ENCODE measurements at regions not wholly inside any gene's neighbourhood (a gene's known extent, or its start where the extent isn't known, plus 50 kb on each side); places are given as distances from the start of the nearest gene placed in this dataset.

- no peak for TF ChIP-seq CTCF (IDR thresholded peaks at IDR 0.05)
- no peak for ATAC-seq
- Histone ChIP-seq H3K27ac (no peak overlapping the region), H3K36me3 (no peaks in the 10 kb centered on the region), H3K4me3 (no peak overlapping the region), H3K4me1 (no peaks in the 10 kb centered on the region), H3K27me3 (ENCODE audit: low read depth) (no peaks in the 10 kb centered on the region), H3K9me3 (no peaks in the 10 kb centered on the region)
- DNase-seq = no peak
- intact Hi-C loops (cut with DNase I) = no loop called here
Observed at GRCh38 chr3:116940719-116941118, 231.1 kb downstream of the TUSC7 start.

GRCh38 chr3:116946376-116946775 is 236.8 kb downstream of the TUSC7 start:
- intact Hi-C loops (cut with DNase I) = no loop called here
- DNase-seq = no peak
- H3K27ac ChIP-seq = no peak overlapping the region
- ATAC-seq = no peak
- no peak for TF ChIP-seq CTCF (IDR thresholded peaks at IDR 0.05)
- no peaks in the 10 kb centered on the region for H3K36me3 ChIP-seq
- no peaks in the 10 kb centered on the region for H3K4me1 ChIP-seq
- H3K4me3 ChIP-seq = no peak overlapping the region
- H3K27me3 ChIP-seq (ENCODE audit: low read depth) = no peaks in the 10 kb centered on the region
- H3K9me3 ChIP-seq = no peaks in the 10 kb centered on the region

- H3K4me1 ChIP-seq = no peaks in the 10 kb centered on the region
- no peaks in the 10 kb centered on the region for H3K9me3 ChIP-seq
- ATAC-seq = no peak
- intact Hi-C loops (cut with DNase I) = no loop called here
- no peaks in the 10 kb centered on the region for H3K36me3 ChIP-seq
- no peaks in the 10 kb centered on the region for H3K27me3 ChIP-seq (ENCODE audit: low read depth)
- H3K27ac ChIP-seq = no peak overlapping the region
- no peak for DNase-seq
- TF ChIP-seq CTCF (IDR thresholded peaks at IDR 0.05) = no peak
- H3K4me3 ChIP-seq = no peak overlapping the region
Observed at GRCh38 chr3:116947148-116947547, 237.6 kb downstream of the TUSC7 start.

- no peaks in the 10 kb centered on the region for H3K9me3 ChIP-seq
- no peaks in the 10 kb centered on the region for H3K36me3 ChIP-seq
- ATAC-seq (no peak), DNase-seq (no peak)
- TF ChIP-seq CTCF (IDR thresholded peaks at IDR 0.05) = no peak
- H3K4me3 ChIP-seq = no peak overlapping the region
- intact Hi-C loops (cut with DNase I) = no loop called here
- no peak overlapping the region for H3K27ac ChIP-seq
- H3K4me1 ChIP-seq = no peaks in the 10 kb centered on the region
- no peaks in the 10 kb centered on the region for H3K27me3 ChIP-seq (ENCODE audit: low read depth)
Observed at GRCh38 chr3:116947809-116948208, 238.2 kb downstream of the TUSC7 start.

GRCh38 chr3:116950301-116951055 is 240.9 kb downstream of the TUSC7 start:
- Histone ChIP-seq H3K27ac (peak overlapping the region; percentile 33), H3K36me3 (no peaks in the 10 kb centered on the region), H3K27me3 (ENCODE audit: low read depth) (no peaks in the 10 kb centered on the region), H3K9me3 (no peaks in the 10 kb centered on the region), H3K4me1 (no peaks in the 10 kb centered on the region), H3K4me3 (no peak overlapping the region)
- no peak for TF ChIP-seq CTCF (IDR thresholded peaks at IDR 0.05)
- no peak for DNase-seq
- ATAC-seq = peak in 1 of 2 donors; percentile 45
- intact Hi-C loops (cut with DNase I) = no loop called here

Measured in lower lobe of right lung (tissue), 2 donors.